Liver (tissue), 8 donors: ENCODE measurements at regions not wholly inside any gene's neighbourhood (a gene's known extent, or its start where the extent isn't known, plus 50 kb on each side); places are given as distances from the start of the nearest gene placed in this dataset.

ENCODE experiments used
- DNase-seq: peaks from one replicate; pipeline ENCODE4 v3.0.0-alpha.2; 2017; ENCODE audit warnings: low spot score
- H3K27ac ChIP-seq, 2 donors: one replicate each; pipeline ENCODE4 v1.7.0; 2013; ENCODE audit warnings: inconsistent platforms in 2 of 2, low read length in 2 of 2, control low read depth in 1 of 2, low read depth in 1 of 2, mild to moderate bottlenecking in 1 of 2
- H3K27me3 ChIP-seq, 4 donors: one replicate each; pipeline versions ENCODE4 v1.6.1 to v1.7.0; 2013; ENCODE audit warnings: low read length in 3 of 4, inconsistent platforms in 1 of 4, mild to moderate bottlenecking in 1 of 4, moderate library complexity in 1 of 4; ENCODE audit not compliant: control insufficient read depth in 4 of 4, insufficient read depth in 4 of 4
- H3K36me3 ChIP-seq, 4 donors: one replicate each; pipeline versions ENCODE4 v1.6.1 to v1.7.0; 2013; ENCODE audit warnings: low read length in 3 of 4, mild to moderate bottlenecking in 3 of 4, low read depth in 1 of 4, moderate library complexity in 1 of 4; ENCODE audit not compliant: control insufficient read depth in 4 of 4, insufficient read depth in 3 of 4
- H3K4me1 ChIP-seq, 4 donors: one replicate each; pipeline versions ENCODE4 v1.6.1 to v1.7.0; 2013; ENCODE audit warnings: low read length in 3 of 4, mild to moderate bottlenecking in 3 of 4, moderate library complexity in 1 of 4; ENCODE audit not compliant: control insufficient read depth in 4 of 4, insufficient read depth in 4 of 4
- H3K4me3 ChIP-seq, 3 donors: one replicate each; pipeline versions ENCODE4 v1.6.1 to v1.7.0; 2013; ENCODE audit warnings: low read length in 3 of 3, control low read depth in 1 of 3, low read depth in 1 of 3, mild to moderate bottlenecking in 1 of 3
- H3K9ac ChIP-seq, 2 donors: one replicate each; pipeline ENCODE4 v1.7.0; 2013; ENCODE audit warnings: low read length in 2 of 2, mild to moderate bottlenecking in 2 of 2, moderate library complexity in 2 of 2, control low read depth in 1 of 2, low read depth in 1 of 2
- H3K9me3 ChIP-seq, 4 donors: one replicate each; pipeline versions ENCODE4 v1.6.1 to v1.7.0; 2013; ENCODE audit warnings: low read length in 3 of 4; ENCODE audit not compliant: control insufficient read depth in 4 of 4
- ATF3 ChIP-seq: IDR thresholded peaks from 2 replicates; pipeline ENCODE4 v1.6.1; 2016; ENCODE audit warnings: antibody characterized with exemption
- CTCF ChIP-seq: fragments of 150-350 bp; IDR thresholded peaks from 2 replicates; pipeline ENCODE4 v1.5.1; 2017; ENCODE audit warnings: improper control_type of control experiment, low read depth, low read length; ENCODE audit not compliant: missing input control
- EGR1 ChIP-seq, 2 donors: IDR thresholded peaks; 2 replicates each; pipeline ENCODE4 v1.6.1; 2016 to 2018; ENCODE audit warnings: antibody characterized with exemption in 2 of 2, low read depth in 2 of 2
- FOXA1 ChIP-seq: IDR thresholded peaks from 2 replicates; pipeline ENCODE4 v1.6.1; 2016; ENCODE audit warnings: antibody characterized with exemption
- FOXA2 ChIP-seq: IDR thresholded peaks from 2 replicates; pipeline ENCODE4 v1.6.1; 2016; ENCODE audit warnings: antibody characterized with exemption
- GABPA ChIP-seq, 2 donors: IDR thresholded peaks in 1 of 2; conservative IDR thresholded peaks in 1 of 2; 2 replicates each; pipeline ENCODE4 v1.6.1; 2016; ENCODE audit warnings: antibody characterized with exemption in 2 of 2, mild to moderate bottlenecking in 1 of 2, moderate library complexity in 1 of 2
- HNF4G ChIP-seq: IDR thresholded peaks from 2 replicates; pipeline ENCODE4 v1.6.1; 2016; ENCODE audit warnings: antibody characterized with exemption
- JUND ChIP-seq, 2 donors: IDR thresholded peaks; 2 replicates each; pipeline ENCODE4 v1.6.1; 2016; ENCODE audit warnings: antibody characterized with exemption in 2 of 2
- MAX ChIP-seq: IDR thresholded peaks from 2 replicates; pipeline ENCODE4 v1.6.1; 2016; ENCODE audit warnings: antibody characterized with exemption
- NR2F2 ChIP-seq: IDR thresholded peaks from 2 replicates; pipeline ENCODE4 v1.6.1; 2016; ENCODE audit warnings: antibody characterized with exemption
- RAD21 ChIP-seq, 2 donors: IDR thresholded peaks; 2 replicates each; pipeline ENCODE4 v1.6.1; 2016; ENCODE audit warnings: antibody characterized with exemption in 2 of 2, mild to moderate bottlenecking in 2 of 2
- REST ChIP-seq: IDR thresholded peaks from 2 replicates; pipeline ENCODE4 v1.6.1; 2016; ENCODE audit warnings: antibody characterized with exemption, mild to moderate bottlenecking
- RXRA ChIP-seq, 2 donors: IDR thresholded peaks; 2 replicates each; pipeline ENCODE4 v1.6.1; 2017 to 2018; ENCODE audit warnings: antibody characterized with exemption in 2 of 2, mild to moderate bottlenecking in 1 of 2
- SP1 ChIP-seq: IDR thresholded peaks from 2 replicates; pipeline ENCODE4 v1.6.1; 2018; ENCODE audit warnings: antibody characterized with exemption, mild to moderate bottlenecking
- TAF1 ChIP-seq: conservative IDR thresholded peaks from 2 replicates; pipeline ENCODE4 v1.6.1; 2016; ENCODE audit warnings: antibody characterized with exemption, mild to moderate bottlenecking
- YY1 ChIP-seq: IDR thresholded peaks from 2 replicates; pipeline ENCODE4 v1.6.1; 2016; ENCODE audit warnings: antibody characterized with exemption, mild to moderate bottlenecking
- ZBTB33 ChIP-seq: IDR thresholded peaks from 2 replicates; pipeline ENCODE4 v1.6.1; 2016; ENCODE audit warnings: antibody characterized with exemption
- WGBS: extraction: QIAGEN DNeasy Blood & Tissue Kit; methylation state at CpG from one replicate; pipeline ENCODE4 v1.1.7; 2013; 5-methylcytosine and 5-hydroxymethylcytosine counted together
- donor health status: healthy.
- donor health status: healthy.
- donor health status: healthy.
- donor health status: healthy.
- donor health status: healthy.

- no peaks in the 10 kb centered on the region for H3K36me3 ChIP-seq
- H3K27ac ChIP-seq: no peak overlapping the region
- DNase-seq: no peak
- no peak overlapping the region for H3K4me3 ChIP-seq
- no peak for TF ChIP-seq FOXA2
- no peak for TF ChIP-seq NR2F2
- TF ChIP-seq GABPA (IDR thresholded peaks at IDR 0.05 in 1 of 2, conservative IDR thresholded peaks at IDR 0.05 in 1 of 2): no peak
- TF ChIP-seq RAD21 (IDR thresholded peaks at IDR 0.05): no peak
- no peak for TF ChIP-seq YY1
- TF ChIP-seq REST: no peak
- no peak for TF ChIP-seq CTCF
- no peak overlapping the region for H3K9ac ChIP-seq
- no peaks in the 10 kb centered on the region for H3K27me3 ChIP-seq
- H3K4me1 ChIP-seq: no peaks in the 10 kb centered on the region
- H3K9me3 ChIP-seq: no peaks in the 10 kb centered on the region
- 94% methylated on average over 1 of the region's 1 CpG for WGBS
Measured at GRCh38 chr14:61625165-61625564, 70.1 kb upstream of the HIF1A start.

- H3K9ac ChIP-seq: no peak overlapping the region
- no peak overlapping the region for H3K4me3 ChIP-seq
- H3K36me3 ChIP-seq: no peaks in the 10 kb centered on the region
- H3K27ac ChIP-seq: no peak overlapping the region
- no peak for TF ChIP-seq MAX
- no peak for TF ChIP-seq RAD21 (IDR thresholded peaks at IDR 0.05)
- no peak for TF ChIP-seq FOXA1
- no peak for TF ChIP-seq YY1
- TF ChIP-seq ZBTB33: no peak
- no peak for TF ChIP-seq NR2F2
- TF ChIP-seq FOXA2: no peak
- TF ChIP-seq TAF1: no peak
- no peak for TF ChIP-seq SP1
- no peak for TF ChIP-seq JUND (IDR thresholded peaks at IDR 0.05)
- TF ChIP-seq CTCF: no peak
- no peak for TF ChIP-seq ATF3
- TF ChIP-seq GABPA (IDR thresholded peaks at IDR 0.05 in 1 of 2, conservative IDR thresholded peaks at IDR 0.05 in 1 of 2): no peak
- TF ChIP-seq EGR1 (IDR thresholded peaks at IDR 0.05; ENCODE audit: low read depth in 2 of 2): no peak
- no peak for TF ChIP-seq HNF4G
- TF ChIP-seq RXRA (IDR thresholded peaks at IDR 0.05): no peak
- no peak for DNase-seq
- H3K4me1 ChIP-seq: no peaks in the 10 kb centered on the region
- WGBS: 86% methylated on average over 2 of the region's 2 CpGs
- no peaks in the 10 kb centered on the region for H3K9me3 ChIP-seq
- H3K27me3 ChIP-seq: no peaks in the 10 kb centered on the region
Measured at GRCh38 chr14:61627612-61628011, 67.7 kb upstream of the HIF1A start.
